Activated CD4-positive, alpha-beta T cell treated with anti-CD3 and anti-CD28 coated beads for 1 hour (primary cell): ENCODE measurements at regions not wholly inside any gene's neighbourhood (a gene's known extent, or its start where the extent isn't known, plus 50 kb on each side); places are given as distances from the start of the nearest gene placed in this dataset.
"Not testable (repeated sequence)": the region's sequence is repeated elsewhere in the genome, so short reads cannot be mapped to it uniquely, and the experiment has no call there.

Experiments
- DNase-seq: peaks from one replicate; pipeline ENCODE4 v3.0.0-alpha.2; 2020

DNA sequence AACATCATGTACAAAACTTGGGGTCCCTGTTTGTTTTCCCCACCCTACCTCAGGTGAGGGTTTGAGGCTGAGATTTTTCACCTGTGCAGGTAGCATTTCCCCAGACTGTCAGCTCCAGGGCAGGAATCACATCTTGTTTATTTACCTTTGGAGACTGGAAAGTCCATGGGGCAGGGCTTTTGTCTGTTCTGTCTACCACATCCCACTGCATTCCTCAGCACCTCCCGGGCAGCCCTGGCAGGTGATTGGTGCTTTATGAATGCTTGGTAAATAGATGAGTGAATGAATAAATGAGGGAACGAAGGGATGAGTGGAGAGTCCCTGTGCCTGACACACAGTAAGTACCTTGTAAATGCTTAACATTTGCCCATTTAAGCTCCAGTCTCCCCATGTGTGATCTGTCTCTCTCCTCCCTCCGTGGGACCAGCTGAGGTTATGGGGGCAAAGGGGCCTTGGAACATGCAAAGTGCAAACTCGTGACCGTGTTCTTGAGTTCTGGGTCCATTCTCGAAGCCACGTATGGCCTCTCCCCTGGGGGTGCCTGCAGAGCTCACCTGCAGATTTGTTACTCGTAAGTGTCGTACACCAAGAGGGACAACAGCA lies 69.7 kb upstream of the PMEPA1 start:
- no peak for DNase-seq

DNA sequence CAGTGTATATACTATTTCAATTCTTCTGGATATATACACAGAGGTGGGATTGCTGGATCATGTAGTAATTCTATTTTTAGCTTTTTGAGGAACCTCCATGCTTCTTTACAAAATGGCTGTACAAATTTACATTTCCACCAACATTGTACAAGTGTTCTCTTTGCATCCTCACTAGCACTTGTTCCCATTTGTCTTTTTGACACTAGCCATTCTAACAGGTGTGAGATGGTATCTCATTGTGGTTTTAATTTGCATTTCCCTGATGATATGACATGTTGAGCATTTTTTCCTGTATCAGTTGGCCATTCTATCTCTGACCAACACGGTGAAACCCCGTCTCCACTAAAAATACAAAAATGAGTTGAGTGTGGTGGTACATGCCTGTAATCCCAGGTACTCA lies 68.1 kb upstream of the PMEPA1 start:
- DNase-seq, result no peak

GRCh38 chr20:57774951-57775350 lies 65.1 kb upstream of the PMEPA1 start:
- no peak for DNase-seq

DNA sequence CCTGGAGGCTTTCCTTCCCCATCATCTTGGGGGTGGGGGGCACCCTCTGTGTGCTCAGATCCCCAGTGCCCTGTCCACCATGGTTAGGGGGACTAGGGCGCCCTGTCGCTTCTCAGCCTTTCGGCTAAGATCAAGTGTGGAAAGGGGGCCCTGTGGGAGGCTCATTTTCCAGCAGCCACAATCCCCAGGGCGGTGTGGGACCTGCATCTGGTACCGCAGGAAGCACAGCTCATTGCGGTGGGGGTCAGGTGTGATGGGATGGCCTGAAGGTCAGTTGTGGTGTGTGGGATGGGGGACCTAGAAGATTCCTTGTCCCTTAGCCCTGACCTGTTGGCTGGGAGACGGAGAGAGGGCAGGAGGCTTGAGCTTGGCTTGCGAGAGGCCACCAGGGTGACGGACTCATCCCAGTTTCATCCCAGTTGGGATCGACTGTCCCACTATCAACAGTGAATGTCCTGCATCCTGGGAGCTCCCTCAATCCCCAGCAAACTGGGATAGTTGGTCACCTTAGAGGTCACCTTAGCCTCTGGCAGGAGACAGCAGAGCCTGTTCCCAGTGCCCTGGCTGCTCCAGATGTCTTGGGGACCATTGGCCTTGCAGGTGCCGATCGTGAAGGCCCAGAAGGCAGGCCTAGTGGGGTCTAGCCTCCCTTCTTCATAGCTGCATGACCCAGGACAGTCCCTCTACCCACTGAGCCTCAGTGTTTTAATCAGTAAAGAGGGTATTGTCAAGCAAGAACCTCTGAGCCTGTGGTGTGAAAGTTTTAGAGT lies 64.5 kb upstream of the PMEPA1 start:
- DNase-seq, result no peak

DNA sequence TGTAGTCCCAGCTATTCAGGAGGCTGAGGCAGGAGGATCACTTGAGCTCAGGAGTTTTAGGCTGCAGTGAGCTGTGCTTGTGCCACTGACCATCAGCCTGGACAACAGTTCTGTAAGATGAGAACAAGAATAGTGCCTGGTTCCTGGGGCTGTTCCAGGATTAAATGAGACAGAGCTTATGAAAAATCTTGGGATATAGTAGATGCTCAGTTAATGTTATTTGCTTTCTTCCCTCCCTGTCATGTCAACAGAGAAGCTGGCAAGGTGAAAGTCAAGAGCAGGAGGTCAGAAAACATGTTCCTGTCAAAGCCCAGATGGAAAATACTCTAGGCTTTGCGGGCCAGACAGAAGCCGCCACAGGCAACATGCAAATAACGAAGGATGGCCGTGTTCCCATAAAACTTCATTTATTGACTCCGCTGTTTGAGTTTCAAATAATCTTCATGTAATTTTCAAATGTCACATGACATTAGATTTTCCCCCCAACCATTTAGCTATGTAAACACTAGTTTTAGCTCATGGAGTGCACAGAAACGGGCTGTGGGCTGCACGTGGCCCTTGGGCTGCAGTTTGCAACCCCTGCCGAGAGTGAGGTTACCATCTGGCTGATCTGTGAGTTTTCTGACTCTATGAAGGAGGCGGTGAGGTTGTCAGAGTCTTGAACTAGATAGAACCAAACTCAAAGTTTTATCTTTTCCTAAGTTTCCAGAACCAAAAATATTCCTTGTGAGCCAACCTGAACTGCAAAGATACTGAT lies 63.4 kb upstream of the PMEPA1 start:
- DNase-seq, result no peak

DNA sequence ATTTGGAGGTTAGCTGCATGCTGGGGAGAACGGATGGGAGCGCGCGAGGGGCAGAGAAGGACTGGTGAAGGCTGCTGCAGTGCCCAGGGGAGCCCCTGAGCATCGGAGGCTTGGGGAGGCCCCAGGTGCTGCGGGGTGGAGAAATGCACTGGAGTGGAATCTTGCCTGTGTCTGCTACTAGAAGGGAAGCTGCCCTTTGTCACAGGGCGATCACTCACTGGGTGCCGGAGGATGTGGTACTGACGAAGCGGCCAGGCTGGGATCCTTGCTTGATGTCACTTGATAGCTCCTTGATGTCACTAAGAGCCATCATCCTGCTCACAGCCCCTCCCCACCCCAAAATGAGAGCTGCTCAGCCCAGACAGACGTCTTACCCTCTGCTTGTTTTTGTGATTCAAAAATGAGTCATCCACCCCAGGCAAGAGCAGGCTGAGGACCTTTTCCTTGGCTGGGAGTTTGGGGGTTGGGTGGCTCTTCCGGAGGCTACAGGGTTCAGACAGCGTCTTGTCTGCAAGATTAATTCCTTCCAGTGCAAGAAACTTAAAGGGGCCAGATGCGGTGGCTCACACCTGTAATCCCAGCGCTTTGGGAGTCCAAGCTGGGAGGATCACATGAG lies 62.6 kb upstream of the PMEPA1 start:
- peak; percentile 28 for DNase-seq

DNA sequence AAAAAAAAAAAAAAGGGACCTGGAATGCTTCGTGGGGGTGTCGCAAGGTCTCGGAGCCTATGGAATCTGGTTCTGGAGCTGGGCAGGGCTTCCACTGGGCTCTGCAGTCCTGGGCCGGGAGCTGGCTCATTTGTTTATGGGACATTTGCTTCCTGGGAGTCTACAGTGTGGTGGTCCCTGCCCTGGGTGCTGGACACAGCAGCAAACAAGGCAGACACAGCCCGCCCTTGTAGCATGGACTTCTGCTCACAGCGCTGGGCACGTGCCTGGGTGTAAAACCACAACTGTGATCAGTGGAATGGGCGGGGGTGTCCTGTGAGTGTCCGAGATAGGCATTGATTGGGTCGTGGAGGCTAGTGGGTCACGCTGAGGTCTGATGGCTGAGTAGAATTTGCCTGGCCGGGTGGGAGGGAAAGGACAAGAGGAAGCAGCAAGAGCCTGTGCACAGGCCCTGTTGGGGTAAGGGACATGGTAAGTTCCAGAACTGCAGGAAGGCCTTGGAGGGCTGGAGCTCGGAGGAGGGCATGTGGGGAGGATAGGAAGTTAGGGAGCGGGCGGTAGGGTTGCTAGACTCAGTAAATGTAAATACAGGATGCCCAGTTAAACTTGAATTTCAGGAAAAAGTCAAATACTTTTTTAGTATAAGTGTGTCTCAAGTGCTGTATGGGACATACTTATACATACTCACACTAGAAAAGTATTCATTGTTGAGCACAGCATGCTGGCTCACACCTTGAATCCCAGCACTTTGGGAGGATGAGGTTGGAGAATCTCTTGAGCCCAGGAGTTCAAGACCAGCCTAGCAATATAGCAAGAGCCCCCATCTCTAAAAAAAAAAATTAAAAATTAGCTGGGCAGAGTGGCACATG lies 61.3 kb upstream of the PMEPA1 start:
- DNase-seq, result no peak

DNA sequence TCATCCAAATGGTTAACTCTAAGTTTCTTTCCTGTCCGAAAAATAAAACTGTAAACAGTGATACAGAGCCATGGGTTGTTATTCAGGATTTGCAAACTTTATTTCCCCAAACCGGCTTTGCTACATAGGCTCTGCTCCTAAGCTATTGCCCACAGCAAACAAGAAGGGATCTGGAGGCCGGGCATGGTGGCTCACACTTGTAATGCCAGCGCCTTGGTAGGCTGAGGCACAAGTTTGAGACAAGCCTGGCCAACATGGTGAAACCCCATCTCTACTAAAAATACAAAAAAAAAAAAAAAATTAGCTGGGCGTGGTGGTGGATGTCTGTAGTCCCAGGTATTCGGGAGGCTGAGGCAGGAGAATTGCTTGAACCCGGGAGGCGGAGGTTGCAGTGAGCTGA lies 60.6 kb upstream of the PMEPA1 start:
- DNase-seq, result not testable (repeated sequence)

DNA sequence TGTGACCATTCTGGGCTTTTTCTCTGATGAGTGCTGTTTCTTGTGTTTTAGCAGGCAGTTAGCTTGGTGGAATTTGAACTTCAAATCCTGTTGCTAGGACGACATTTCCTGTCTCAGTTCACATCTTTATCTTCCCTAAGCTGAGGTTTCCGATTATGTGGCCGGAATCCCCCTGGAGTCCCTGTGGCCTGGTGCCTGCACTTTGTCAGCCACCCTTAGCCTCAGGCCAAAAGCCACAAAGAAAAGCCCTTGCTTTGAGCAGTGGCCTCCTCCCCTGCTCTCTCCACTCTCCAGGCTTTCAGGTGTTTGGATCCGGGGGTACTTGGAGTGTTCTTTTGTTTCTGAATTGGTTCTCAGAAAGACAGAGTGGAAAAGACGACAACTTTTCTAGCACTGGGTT lies 59.9 kb upstream of the PMEPA1 start:
- no peak for DNase-seq

DNA sequence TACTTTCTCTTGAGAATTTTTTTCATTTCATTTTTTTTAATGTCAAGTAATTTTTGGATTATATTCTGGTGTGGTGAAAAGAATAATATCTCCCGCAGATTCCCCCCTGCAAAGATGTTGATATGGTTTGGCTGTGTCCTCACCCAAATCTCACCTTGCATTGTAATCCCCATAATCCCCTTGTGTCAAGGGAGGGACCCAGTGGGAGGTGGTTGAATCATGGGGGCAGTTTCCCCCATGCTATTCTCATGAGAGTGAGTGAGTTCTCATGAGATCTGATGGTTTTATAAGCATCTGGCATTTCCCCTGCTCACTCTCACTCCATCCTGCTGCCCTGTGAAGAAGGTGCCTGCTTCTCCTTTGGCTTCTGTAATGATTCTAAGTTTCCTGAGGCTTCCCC lies 58.7 kb upstream of the PMEPA1 start:
- DNase-seq, result no peak

- DNase-seq, result no peak
These were observed 57.6 kb upstream of the PMEPA1 start for GRCh38 chr20:57767441-57767840.

DNA sequence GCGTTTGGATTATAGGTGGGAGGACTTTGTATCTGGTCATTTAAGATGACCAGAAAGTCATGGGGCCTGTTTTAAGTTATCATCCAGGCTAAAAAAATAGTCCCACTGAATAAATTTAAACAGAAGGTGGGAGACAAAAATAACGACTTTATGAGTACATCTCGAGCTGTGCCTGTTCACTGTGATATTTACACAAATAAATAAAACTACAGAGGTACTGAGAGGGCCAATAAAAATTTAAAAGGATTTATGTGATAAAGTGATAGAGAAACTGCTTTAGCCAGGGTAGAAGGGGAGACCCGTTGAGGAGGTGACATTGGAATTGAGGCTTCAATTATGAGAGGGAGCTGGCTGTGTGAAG lies 53.4 kb upstream of the PMEPA1 start:
- no peak for DNase-seq

- DNase-seq, result no peak
These were observed 52.9 kb upstream of the PMEPA1 start for GRCh38 chr20:57762531-57763234.

- DNase-seq, result no peak
These were observed 51.6 kb upstream of the PMEPA1 start for GRCh38 chr20:57761413-57761734.

GRCh38 chr20:57760698-57761412 lies 51.0 kb upstream of the PMEPA1 start:
- no peak for DNase-seq

GRCh38 chr20:57759724-57760123 lies 49.9 kb upstream of the PMEPA1 start:
- DNase-seq, result no peak
